ENCODE measurements at regions not wholly inside any gene's neighbourhood (a gene's known extent, or its start where the extent isn't known, plus 50 kb on each side); places are given as distances from the start of the nearest gene placed in this dataset.
"Not testable (repeated sequence)": the region's sequence is repeated elsewhere in the genome, so short reads cannot be mapped to it uniquely, and the experiment has no call there.

GRCh38 chr7:115195208-115195607, 273.3 kb downstream of the MDFIC start:
- no peak for DNase-seq

GRCh38 chr7:115191526-115191925, 269.6 kb downstream of the MDFIC start:
- DNase-seq: no peak

GRCh38 chr7:115183431-115184057, 261.6 kb downstream of the MDFIC start:
- DNase-seq: no peak

GRCh38 chr7:115178835-115179234, 256.9 kb downstream of the MDFIC start:
- DNase-seq: no peak

- DNase-seq: no peak
Observed at GRCh38 chr7:115177823-115178222, 255.9 kb downstream of the MDFIC start.

GRCh38 chr7:115177103-115177502, 255.2 kb downstream of the MDFIC start:
- no peak for DNase-seq

GRCh38 chr7:115172397-115172796, 250.5 kb downstream of the MDFIC start:
- DNase-seq: not testable (repeated sequence)

GRCh38 chr7:115153769-115154477, 232.0 kb downstream of the MDFIC start:
- no peak for DNase-seq

- DNase-seq: no peak
Observed at GRCh38 chr7:115153176-115153575, 231.3 kb downstream of the MDFIC start.

- no peak for DNase-seq
Observed at GRCh38 chr7:115146148-115146547, 224.3 kb downstream of the MDFIC start.

GRCh38 chr7:115145512-115145911, 223.6 kb downstream of the MDFIC start:
- DNase-seq: peak; percentile 70

- DNase-seq: no peak
Observed at GRCh38 chr7:115137816-115138215, 215.9 kb downstream of the MDFIC start.

- DNase-seq: no peak
Observed at GRCh38 chr7:115136796-115137443, 215.0 kb downstream of the MDFIC start.

- no peak for DNase-seq
Observed at GRCh38 chr7:115135769-115136410, 214.0 kb downstream of the MDFIC start.

- DNase-seq: peak; percentile 14
Observed at GRCh38 chr7:115135146-115135545, 213.3 kb downstream of the MDFIC start.

- DNase-seq: no peak
Observed at GRCh38 chr7:115133248-115133647, 211.4 kb downstream of the MDFIC start.

GRCh38 chr7:115132096-115132495, 210.2 kb downstream of the MDFIC start:
- no peak for DNase-seq

GRCh38 chr7:115128154-115128553, 206.3 kb downstream of the MDFIC start:
- no peak for DNase-seq

- no peak for DNase-seq
Observed at GRCh38 chr7:115127399-115128021, 205.6 kb downstream of the MDFIC start.

- no peak for DNase-seq
Observed at GRCh38 chr7:115125750-115126149, 203.9 kb downstream of the MDFIC start.

GRCh38 chr7:115125312-115125711, 203.4 kb downstream of the MDFIC start:
- DNase-seq: no peak

- peak; percentile 29 for DNase-seq
Observed at GRCh38 chr7:115124409-115124939, 202.6 kb downstream of the MDFIC start.

GRCh38 chr7:115123441-115123840, 201.5 kb downstream of the MDFIC start:
- DNase-seq: no peak

Measured in fibroblast of skin of scalp (primary cell).